HEK293 (cell line): ENCODE measurements at regions not wholly inside any gene's neighbourhood (a gene's known extent, or its start where the extent isn't known, plus 50 kb on each side); places are given as distances from the start of the nearest gene placed in this dataset.

Experiments used
- CTCF ChIA-PET: fragments of 350-600 bp; formaldehyde crosslinking; extraction: SDS; loops from one replicate; lab custom pipeline; 2021; ENCODE audit warnings: antibody characterized with exemption; lab: Yijun Ruan, JAX
- POLR2A ChIA-PET: fragments of 300-600 bp; formaldehyde crosslinking; extraction: SDS; loops from one replicate; lab custom pipeline; 2020; ENCODE audit warnings: antibody characterized with exemption, inconsistent platforms; lab: Yijun Ruan, JAX
- H3K27ac ChIP-seq: fragments of 200-500 bp; sonication (Bioruptor generic); 2 replicates; pipeline ENCODE4 v1.5.1; 2014; ENCODE audit warnings: low read depth, low read length, control low read depth, inconsistent platforms; ENCODE audit errors: extremely low read depth
- H3K36me3 ChIP-seq, 2 experiments: fragments of 200-500 bp in 1 of 2; sonication (Bioruptor generic) in 1 of 2; 1 replicate in 1 of 2; 2 replicates in 1 of 2; pipeline ENCODE4 v1.5.1; 2014 to 2017; ENCODE audit warnings: inconsistent platforms in 2 of 2, low read length in 2 of 2; ENCODE audit not compliant: control insufficient read depth in 2 of 2, insufficient read depth in 1 of 2
- H3K4me1 ChIP-seq: fragments of 200-500 bp; sonication (Bioruptor generic); 2 replicates; pipeline ENCODE4 v1.5.1; 2014; ENCODE audit warnings: mild to moderate bottlenecking, low read length, inconsistent platforms; ENCODE audit not compliant: control insufficient read depth, insufficient read depth
- H3K4me3 ChIP-seq: 2 replicates; pipeline ENCODE4 v1.5.1; 2011; ENCODE audit warnings: low read depth, mild to moderate bottlenecking, control low read depth, low read length, moderate library complexity
- H3K9me3 ChIP-seq: fragments of 200-500 bp; sonication (Bioruptor generic); 2 replicates; pipeline ENCODE4 v1.5.1; 2014; ENCODE audit warnings: low read depth, low read length, inconsistent platforms; ENCODE audit not compliant: control insufficient read depth, insufficient read depth
- KLF1 ChIP-seq: fragments of 450-650 bp; formaldehyde crosslinking; IDR thresholded peaks from 2 replicates; pipeline ENCODE4 v1.5.1; 2016; ENCODE audit warnings: missing biosample characterization, missing genetic modification characterization
- KLF7 ChIP-seq: fragments of 450-650 bp; formaldehyde crosslinking; IDR thresholded peaks from 2 replicates; pipeline ENCODE4 v1.5.1; 2016; ENCODE audit warnings: missing biosample characterization, missing genetic modification characterization, borderline replicate concordance
- MZF1 ChIP-seq: fragments of 450-650 bp; formaldehyde crosslinking; IDR thresholded peaks from 2 replicates; pipeline ENCODE4 v1.5.1; 2017; ENCODE audit warnings: missing biosample characterization, missing genetic modification characterization, borderline replicate concordance
- SP2 ChIP-seq: fragments of 450-650 bp; formaldehyde crosslinking; IDR thresholded peaks from 2 replicates; pipeline ENCODE4 v1.5.1; 2016; ENCODE audit warnings: missing biosample characterization, missing genetic modification characterization
- ZBTB8A ChIP-seq: fragments of 450-650 bp; formaldehyde crosslinking; IDR thresholded peaks from 2 replicates; pipeline ENCODE4 v1.5.1; 2016; ENCODE audit warnings: missing biosample characterization, missing genetic modification characterization
- ZNF133 ChIP-seq: fragments of 450-650 bp; formaldehyde crosslinking; IDR thresholded peaks from 2 replicates; pipeline ENCODE4 v1.5.1; 2016; ENCODE audit warnings: missing biosample characterization, missing genetic modification characterization
- ZNF350 ChIP-seq: fragments of 450-650 bp; formaldehyde crosslinking; IDR thresholded peaks from 2 replicates; pipeline ENCODE4 v1.5.0; 2017; ENCODE audit warnings: missing biosample characterization, mild to moderate bottlenecking, missing genetic modification characterization
- ZNF37A ChIP-seq: fragments of 450-650 bp; IDR thresholded peaks from 2 replicates; pipeline ENCODE4 v1.5.1; 2018; ENCODE audit warnings: missing biosample characterization, missing genetic modification characterization
- ZNF391 ChIP-seq: fragments of 450-650 bp; formaldehyde crosslinking; IDR thresholded peaks from 2 replicates; pipeline ENCODE4 v1.5.1; 2016; ENCODE audit warnings: low read depth, missing biosample characterization, missing genetic modification characterization, borderline replicate concordance
- ZNF521 ChIP-seq: fragments of 450-650 bp; formaldehyde crosslinking; IDR thresholded peaks from 2 replicates; pipeline ENCODE4 v1.5.1; 2017; ENCODE audit warnings: missing biosample characterization, mild to moderate bottlenecking, missing genetic modification characterization
- ZNF585B ChIP-seq: fragments of 450-650 bp; formaldehyde crosslinking; IDR thresholded peaks from 2 replicates; pipeline ENCODE4 v1.5.1; 2016; ENCODE audit warnings: missing biosample characterization, missing genetic modification characterization
- ZNF600 ChIP-seq: fragments of 450-650 bp; formaldehyde crosslinking; IDR thresholded peaks from 2 replicates; pipeline ENCODE4 v1.5.1; 2016; ENCODE audit warnings: missing biosample characterization, missing genetic modification characterization
- ZNF660 ChIP-seq: fragments of 450-650 bp; IDR thresholded peaks from 2 replicates; pipeline ENCODE4 v1.5.1; 2018; ENCODE audit warnings: missing biosample characterization, mild to moderate bottlenecking, missing genetic modification characterization
- ZNF792 ChIP-seq: fragments of 450-650 bp; formaldehyde crosslinking; IDR thresholded peaks from 2 replicates; pipeline ENCODE4 v1.5.1; 2016; ENCODE audit warnings: missing biosample characterization, missing genetic modification characterization
- TF ChIP-seq, protein P1 (sequence below): fragments of 450-650 bp; formaldehyde crosslinking; IDR thresholded peaks from 2 replicates; pipeline ENCODE4 v1.5.1; 2016; ENCODE audit warnings: missing biosample characterization, missing genetic modification characterization
- TF ChIP-seq, protein P2 (sequence below): fragments of 450-650 bp; formaldehyde crosslinking; IDR thresholded peaks from 2 replicates; pipeline ENCODE4 v1.5.1; 2016; ENCODE audit warnings: missing biosample characterization, missing genetic modification characterization
- TF ChIP-seq, protein P3 (sequence below): fragments of 450-650 bp; formaldehyde crosslinking; IDR thresholded peaks from 2 replicates; pipeline ENCODE4 v1.5.1; 2016; ENCODE audit warnings: missing biosample characterization, missing genetic modification characterization
- TF ChIP-seq, protein P4 (sequence below): fragments of 450-650 bp; formaldehyde crosslinking; IDR thresholded peaks from 2 replicates; pipeline ENCODE4 v1.5.1; 2016; ENCODE audit warnings: missing biosample characterization, missing genetic modification characterization
- TF ChIP-seq, protein P5 (sequence below): fragments of 450-650 bp; formaldehyde crosslinking; IDR thresholded peaks from 2 replicates; pipeline ENCODE4 v1.5.1; 2016; ENCODE audit warnings: missing biosample characterization, missing genetic modification characterization
- TF ChIP-seq, protein P6 (sequence below): fragments of 450-650 bp; formaldehyde crosslinking; IDR thresholded peaks from 2 replicates; pipeline ENCODE4 v1.5.1; 2016; ENCODE audit warnings: missing biosample characterization, missing genetic modification characterization

DNA sequence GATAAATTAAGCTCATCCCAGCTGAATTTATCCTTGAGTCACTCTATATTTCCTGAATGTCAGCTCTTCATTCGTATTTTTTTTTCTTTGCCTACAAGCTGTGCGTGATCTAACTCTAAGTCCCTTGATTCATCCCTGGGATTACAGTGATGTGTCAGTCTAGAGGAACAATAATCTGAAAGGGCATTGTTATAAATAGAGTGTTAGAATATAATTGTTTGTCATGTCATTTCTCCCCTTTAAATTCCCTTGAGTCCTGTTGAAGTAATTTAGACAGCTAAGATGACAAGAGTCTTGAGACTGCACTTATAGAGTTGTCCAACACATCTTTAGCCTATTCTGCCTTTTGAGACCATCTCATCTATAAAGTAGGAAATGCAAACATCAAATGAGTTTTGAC lies 621.8 kb downstream of the ZIC1 start:
- no peaks in the 10 kb centered on the region for H3K4me1 ChIP-seq
- POLR2A ChIA-PET: no interaction called here
- no peaks in the 10 kb centered on the region for H3K36me3 ChIP-seq
- H3K27ac ChIP-seq: no peak overlapping the region
- TF ChIP-seq ZNF585B: no peak
- no peak for TF ChIP-seq MZF1
- TF ChIP-seq ZNF133 (tag by site-specific recombination): no peak
- TF ChIP-seq, protein P1, sequence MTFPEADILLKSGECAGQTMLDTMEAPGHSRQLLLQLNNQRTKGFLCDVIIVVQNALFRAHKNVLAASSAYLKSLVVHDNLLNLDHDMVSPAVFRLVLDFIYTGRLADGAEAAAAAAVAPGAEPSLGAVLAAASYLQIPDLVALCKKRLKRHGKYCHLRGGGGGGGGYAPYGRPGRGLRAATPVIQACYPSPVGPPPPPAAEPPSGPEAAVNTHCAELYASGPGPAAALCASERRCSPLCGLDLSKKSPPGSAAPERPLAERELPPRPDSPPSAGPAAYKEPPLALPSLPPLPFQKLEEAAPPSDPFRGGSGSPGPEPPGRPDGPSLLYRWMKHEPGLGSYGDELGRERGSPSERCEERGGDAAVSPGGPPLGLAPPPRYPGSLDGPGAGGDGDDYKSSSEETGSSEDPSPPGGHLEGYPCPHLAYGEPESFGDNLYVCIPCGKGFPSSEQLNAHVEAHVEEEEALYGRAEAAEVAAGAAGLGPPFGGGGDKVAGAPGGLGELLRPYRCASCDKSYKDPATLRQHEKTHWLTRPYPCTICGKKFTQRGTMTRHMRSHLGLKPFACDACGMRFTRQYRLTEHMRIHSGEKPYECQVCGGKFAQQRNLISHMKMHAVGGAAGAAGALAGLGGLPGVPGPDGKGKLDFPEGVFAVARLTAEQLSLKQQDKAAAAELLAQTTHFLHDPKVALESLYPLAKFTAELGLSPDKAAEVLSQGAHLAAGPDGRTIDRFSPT (tag by site-specific recombination): no peak
- no peak for TF ChIP-seq KLF7 (tag by site-specific recombination)
- TF ChIP-seq ZNF350: no peak
- no peak for TF ChIP-seq ZNF660 (tag by site-specific recombination)
- TF ChIP-seq, protein P2, sequence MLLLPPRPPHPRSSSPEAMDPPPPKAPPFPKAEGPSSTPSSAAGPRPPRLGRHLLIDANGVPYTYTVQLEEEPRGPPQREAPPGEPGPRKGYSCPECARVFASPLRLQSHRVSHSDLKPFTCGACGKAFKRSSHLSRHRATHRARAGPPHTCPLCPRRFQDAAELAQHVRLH (tag by site-specific recombination): no peak
- TF ChIP-seq, protein P3, sequence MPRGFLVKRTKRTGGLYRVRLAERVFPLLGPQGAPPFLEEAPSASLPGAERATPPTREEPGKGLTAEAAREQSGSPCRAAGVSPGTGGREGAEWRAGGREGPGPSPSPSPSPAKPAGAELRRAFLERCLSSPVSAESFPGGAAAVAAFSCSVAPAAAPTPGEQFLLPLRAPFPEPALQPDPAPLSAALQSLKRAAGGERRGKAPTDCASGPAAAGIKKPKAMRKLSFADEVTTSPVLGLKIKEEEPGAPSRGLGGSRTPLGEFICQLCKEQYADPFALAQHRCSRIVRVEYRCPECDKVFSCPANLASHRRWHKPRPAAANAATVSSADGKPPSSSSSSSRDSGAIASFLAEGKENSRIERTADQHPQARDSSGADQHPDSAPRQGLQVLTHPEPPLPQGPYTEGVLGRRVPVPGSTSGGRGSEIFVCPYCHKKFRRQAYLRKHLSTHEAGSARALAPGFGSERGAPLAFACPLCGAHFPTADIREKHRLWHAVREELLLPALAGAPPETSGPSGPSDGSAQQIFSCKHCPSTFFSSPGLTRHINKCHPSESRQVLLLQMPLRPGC (tag by site-specific recombination): no peak
- CTCF ChIA-PET: no interaction called here
- no peaks in the 10 kb centered on the region for H3K9me3 ChIP-seq
- no peak overlapping the region for H3K4me3 ChIP-seq

DNA sequence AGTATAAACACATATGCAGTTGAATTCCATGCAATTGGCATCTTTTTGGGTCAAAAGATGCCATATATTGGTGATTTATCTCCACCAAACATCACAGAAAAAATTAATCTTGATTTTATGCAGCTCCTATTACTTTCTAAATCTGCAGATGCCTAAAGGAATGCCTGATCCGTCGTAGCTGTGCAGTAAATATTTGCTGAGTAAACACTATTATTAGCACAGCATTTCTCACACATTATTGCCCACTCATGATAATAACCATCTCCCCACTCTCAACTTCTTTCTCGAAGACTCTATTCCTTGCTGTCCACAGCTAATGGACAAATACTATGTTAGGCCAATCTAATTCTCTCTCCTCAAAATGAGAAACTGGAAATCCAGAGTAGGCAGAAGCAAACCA lies 625.2 kb downstream of the ZIC1 start:
- H3K9me3 ChIP-seq: no peaks in the 10 kb centered on the region
- H3K27ac ChIP-seq: no peak overlapping the region
- H3K4me3 ChIP-seq: no peak overlapping the region
- H3K4me1 ChIP-seq: no peaks in the 10 kb centered on the region
- H3K36me3 ChIP-seq: no peaks in the 10 kb centered on the region
- ChIA-PET POLR2A (no interaction called here), CTCF (no interaction called here)
- TF ChIP-seq SP2 (tag by site-specific recombination) (no peak), ZNF792 (tag by site-specific recombination) (no peak), ZNF37A (no peak), ZNF521 (no peak), ZNF600 (tag by site-specific recombination) (no peak), ZBTB8A (tag by site-specific recombination) (no peak)
- TF ChIP-seq, protein P4, sequence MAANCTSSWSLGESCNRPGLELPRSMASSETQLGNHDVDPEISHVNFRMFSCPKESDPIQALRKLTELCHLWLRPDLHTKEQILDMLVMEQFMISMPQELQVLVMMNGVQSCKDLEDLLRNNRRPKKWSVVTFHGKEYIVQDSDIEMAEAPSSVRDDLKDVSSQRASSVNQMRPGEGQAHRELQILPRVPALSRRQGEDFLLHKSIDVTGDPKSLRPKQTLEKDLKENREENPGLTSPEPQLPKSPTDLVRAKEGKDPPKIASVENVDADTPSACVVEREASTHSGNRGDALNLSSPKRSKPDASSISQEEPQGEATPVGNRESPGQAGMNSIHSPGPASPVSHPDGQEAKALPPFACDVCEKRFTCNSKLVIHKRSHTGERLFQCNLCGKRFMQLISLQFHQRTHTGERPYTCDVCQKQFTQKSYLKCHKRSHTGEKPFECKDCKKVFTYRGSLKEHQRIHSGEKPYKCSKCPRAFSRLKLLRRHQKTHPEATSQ: no peak

DNA sequence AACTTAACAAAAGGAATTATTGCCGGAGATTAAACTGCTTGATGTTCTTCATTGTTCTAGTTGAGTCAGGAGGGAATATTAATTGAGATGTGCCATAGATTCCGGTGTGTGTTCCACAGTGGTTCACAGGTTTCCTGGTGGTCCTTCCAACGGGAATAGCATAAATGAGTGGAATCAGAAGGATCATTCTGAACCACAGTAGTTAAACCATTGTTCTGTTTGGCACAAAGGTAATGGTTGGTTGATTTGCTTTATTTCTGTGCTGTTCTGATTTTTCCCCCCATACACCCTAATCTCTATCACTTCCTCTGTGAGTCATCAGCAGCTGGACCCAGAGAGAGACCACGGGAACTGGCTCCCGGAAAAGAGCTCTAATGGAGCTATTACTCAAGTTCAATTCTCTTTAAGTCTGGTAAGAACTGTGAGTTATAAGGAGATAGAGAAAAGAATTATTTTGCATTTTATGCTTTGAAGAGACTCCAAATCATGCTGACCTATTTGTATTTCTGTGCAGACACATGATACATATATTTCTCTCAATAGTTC lies 627.2 kb downstream of the ZIC1 start:
- ChIA-PET POLR2A (no interaction called here), CTCF (no interaction called here)
- no peaks in the 10 kb centered on the region for H3K4me1 ChIP-seq
- no peak overlapping the region for H3K4me3 ChIP-seq
- no peaks in the 10 kb centered on the region for H3K9me3 ChIP-seq
- H3K27ac ChIP-seq: no peak overlapping the region
- H3K36me3 ChIP-seq: no peaks in the 10 kb centered on the region
- TF ChIP-seq, protein P1 (tag by site-specific recombination): no peak
- TF ChIP-seq, protein P5, sequence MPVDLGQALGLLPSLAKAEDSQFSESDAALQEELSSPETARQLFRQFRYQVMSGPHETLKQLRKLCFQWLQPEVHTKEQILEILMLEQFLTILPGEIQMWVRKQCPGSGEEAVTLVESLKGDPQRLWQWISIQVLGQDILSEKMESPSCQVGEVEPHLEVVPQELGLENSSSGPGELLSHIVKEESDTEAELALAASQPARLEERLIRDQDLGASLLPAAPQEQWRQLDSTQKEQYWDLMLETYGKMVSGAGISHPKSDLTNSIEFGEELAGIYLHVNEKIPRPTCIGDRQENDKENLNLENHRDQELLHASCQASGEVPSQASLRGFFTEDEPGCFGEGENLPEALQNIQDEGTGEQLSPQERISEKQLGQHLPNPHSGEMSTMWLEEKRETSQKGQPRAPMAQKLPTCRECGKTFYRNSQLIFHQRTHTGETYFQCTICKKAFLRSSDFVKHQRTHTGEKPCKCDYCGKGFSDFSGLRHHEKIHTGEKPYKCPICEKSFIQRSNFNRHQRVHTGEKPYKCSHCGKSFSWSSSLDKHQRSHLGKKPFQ (tag by site-specific recombination): no peak
- no peak for TF ChIP-seq ZNF391 (tag by site-specific recombination)
- TF ChIP-seq KLF1 (tag by site-specific recombination): no peak
- TF ChIP-seq, protein P6, sequence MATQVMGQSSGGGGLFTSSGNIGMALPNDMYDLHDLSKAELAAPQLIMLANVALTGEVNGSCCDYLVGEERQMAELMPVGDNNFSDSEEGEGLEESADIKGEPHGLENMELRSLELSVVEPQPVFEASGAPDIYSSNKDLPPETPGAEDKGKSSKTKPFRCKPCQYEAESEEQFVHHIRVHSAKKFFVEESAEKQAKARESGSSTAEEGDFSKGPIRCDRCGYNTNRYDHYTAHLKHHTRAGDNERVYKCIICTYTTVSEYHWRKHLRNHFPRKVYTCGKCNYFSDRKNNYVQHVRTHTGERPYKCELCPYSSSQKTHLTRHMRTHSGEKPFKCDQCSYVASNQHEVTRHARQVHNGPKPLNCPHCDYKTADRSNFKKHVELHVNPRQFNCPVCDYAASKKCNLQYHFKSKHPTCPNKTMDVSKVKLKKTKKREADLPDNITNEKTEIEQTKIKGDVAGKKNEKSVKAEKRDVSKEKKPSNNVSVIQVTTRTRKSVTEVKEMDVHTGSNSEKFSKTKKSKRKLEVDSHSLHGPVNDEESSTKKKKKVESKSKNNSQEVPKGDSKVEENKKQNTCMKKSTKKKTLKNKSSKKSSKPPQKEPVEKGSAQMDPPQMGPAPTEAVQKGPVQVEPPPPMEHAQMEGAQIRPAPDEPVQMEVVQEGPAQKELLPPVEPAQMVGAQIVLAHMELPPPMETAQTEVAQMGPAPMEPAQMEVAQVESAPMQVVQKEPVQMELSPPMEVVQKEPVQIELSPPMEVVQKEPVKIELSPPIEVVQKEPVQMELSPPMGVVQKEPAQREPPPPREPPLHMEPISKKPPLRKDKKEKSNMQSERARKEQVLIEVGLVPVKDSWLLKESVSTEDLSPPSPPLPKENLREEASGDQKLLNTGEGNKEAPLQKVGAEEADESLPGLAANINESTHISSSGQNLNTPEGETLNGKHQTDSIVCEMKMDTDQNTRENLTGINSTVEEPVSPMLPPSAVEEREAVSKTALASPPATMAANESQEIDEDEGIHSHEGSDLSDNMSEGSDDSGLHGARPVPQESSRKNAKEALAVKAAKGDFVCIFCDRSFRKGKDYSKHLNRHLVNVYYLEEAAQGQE: no peak
